ENCODE measurements at regions not wholly inside any gene's neighbourhood (a gene's known extent, or its start where the extent isn't known, plus 50 kb on each side); places are given as distances from the start of the nearest gene placed in this dataset.

DNA sequence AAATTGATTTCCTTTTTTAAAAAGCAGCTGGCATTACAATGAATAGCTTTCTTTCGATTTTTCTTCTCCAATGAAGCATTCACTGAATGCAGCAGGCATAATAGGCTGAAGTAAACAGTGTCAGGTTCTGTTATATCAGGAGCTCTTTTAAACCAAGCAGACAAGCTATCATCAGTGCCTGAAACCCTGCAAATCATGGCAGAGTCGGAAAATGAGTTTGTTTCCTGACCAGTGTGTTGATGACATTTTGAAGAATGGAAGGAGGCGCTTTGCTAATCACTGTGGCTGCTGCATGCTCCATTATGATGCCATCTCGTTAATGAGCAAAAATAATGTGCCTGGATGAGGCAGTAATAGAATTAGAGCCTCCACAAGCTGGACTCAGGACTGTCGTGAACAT is 284.5 kb downstream of the ZNF608 start:
- DNase-seq (ENCODE audit: low read depth) = no peak

DNA sequence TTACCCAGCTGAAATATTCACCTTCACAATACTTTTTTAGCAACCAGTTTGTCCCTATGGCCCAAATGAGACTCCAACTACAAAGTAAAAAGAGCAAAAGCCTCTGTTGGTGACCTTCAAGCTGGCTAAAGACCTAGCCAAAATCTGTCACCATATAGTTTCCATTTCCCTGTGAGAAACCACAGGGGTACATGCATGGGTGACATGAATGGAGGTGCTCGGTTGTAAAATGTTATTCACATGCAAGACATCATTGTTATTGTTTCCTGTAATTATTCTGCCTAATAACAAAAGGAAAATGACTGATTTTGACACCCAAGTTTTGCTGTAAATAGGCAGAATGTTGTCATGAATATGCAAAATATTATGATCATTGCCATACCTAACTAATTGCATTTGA is 285.3 kb downstream of the ZNF608 start:
- no peak for DNase-seq (ENCODE audit: low read depth)

DNA sequence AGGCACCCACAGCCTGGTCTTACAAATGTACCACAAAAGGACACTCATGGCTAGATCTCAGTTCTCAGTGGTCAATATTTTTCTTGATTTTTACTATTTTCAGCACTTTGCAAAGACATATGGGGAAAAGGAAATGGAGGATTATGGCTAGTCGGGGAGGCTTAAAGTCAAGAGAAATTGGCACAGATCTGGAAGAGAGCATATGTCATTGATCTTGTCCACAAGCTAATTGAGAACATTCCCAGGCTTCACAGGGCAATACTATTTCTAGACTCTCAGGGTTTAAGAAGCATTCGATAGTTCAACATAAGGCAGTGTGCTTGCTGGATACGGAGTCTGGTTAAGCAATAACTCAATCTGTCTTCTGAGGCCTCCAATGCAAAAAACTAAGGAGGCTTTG is 285.8 kb downstream of the ZNF608 start:
- DNase-seq (ENCODE audit: low read depth) = no peak

DNA sequence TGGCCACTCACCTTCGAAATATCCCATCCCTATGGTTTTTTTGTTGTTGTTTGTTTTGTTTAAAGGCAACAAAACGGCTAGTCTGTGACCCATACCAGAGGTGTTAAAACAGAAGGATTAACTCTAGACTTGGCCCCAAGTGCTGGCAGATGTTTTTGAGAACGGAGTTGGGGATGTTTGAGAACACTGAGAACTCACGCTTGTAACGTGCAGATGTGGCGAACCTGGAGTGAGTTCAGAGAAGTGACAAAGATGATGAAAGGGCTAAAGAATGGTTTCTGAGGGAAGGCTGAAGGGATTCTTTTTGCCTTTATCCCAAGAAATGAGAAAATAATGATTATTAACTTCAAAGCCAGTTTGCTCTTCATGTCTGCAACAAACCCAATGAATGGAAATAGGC is 286.5 kb downstream of the ZNF608 start:
- DNase-seq (ENCODE audit: low read depth) = no peak

DNA sequence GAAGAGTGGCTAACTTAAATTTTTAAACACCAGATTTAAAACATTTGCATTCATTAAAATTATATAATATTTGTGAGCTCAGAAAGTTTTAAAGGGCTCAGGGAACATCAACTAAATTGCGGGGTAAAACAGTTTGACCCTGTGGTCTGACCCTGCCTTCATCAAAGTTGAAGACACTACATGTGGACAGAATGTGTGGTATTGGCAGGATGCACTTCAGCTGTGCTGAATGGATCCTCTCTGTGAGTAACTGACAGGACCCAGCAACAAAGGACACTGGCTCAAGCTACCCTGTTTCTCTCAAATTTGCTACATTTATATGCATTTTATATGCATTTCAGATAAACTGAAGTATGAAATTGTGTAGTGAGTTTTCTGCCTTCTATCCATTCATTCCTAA is 288.5 kb downstream of the ZNF608 start:
- no peak for DNase-seq (ENCODE audit: low read depth)

DNA sequence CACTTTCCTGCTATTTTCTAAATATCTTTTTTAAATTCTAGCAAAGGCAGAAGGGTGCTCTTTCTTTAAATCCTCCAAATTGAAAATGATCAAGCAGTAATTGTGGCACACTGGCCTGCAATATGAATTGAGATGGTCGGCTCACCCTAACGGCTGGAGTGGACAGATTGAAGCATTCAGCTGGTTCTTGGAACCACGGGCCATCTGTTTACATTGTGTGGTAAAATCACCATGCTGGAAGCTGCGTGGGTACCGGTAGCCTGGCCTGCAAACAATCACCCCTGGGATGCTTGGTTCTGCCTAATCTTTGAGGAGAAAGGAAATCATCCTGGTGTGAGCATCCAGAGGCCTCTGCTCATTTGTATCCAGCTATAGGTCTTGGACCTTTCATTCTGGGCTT is 289.3 kb downstream of the ZNF608 start:
- no peak for DNase-seq (ENCODE audit: low read depth)

DNA sequence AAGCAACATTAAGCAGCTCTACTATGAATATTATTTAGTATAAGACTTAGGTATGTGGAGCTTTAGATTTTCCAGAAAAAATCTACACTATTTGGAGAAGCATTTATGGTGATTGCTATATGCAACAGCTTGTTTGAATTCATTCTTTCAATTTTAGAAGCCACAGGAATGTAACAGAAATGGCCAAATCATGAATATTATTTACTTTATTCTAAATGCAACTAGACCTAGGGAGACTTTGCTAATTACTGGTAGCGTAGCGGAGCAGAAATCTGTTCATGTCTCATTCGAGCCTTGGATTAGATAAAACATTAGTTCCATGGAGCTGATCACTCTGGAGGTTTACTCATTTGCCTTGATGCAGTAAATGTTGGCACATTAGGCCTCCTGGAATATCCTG is 290.2 kb downstream of the ZNF608 start:
- no peak for DNase-seq (ENCODE audit: low read depth)

DNA sequence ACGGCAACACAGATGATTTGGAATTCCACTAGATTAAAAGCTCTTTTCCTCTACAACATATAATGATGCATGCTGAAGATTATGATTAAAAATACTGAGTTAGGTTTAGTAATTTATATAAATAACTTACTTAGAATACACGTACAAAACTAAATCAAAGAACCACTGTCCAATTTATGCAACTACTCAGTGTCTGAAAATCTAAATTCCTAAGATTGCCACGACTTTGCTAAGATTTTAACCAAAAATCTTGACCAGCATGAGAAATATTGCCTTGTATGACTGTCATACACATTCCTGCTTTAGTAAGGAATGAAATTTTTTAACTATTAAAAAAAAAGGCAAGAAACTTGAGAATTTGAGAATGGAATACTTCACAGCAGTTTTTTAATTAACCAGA is 292.4 kb downstream of the ZNF608 start:
- DNase-seq (ENCODE audit: low read depth) = peak; percentile 3

DNA sequence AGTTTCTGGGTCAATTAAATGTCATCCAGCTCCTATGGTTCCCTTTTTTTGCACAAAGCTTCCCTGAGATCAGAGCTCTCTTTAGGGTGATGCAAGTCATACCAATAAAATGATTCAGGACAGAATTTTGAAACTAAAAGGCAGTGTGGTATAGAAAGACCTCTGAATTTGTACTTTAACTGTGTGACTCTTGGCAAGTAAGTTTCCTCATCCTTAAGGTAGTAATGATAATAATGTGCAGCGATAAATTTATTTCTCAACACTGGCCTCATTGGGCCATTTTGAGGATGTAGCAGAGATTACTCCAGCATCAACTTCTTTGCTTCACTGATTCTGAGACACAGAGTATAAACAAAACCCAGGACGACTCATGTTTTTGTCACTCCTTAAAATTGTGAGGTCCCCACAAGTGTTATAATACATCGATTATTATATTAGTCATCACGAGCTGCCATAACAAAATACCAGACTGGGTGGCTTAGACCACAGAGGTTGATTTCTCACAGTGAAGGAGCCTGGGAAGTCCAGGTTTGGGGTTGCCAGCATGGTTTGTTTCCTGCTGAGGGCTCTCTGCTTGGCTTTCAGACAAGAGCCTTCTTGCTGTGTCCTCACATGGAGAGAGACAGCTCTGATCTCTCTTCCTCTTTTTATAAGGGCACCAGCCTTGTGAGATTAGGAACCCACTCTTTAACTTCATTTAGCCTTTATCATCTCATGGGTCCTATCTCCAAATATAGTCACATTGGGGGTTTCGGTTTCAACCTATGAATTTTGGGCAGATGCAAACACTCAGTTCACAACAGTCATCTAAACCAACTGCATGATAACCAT is 293.0 kb downstream of the ZNF608 start:
- peak; percentile 72 for DNase-seq (ENCODE audit: low read depth)

DNA sequence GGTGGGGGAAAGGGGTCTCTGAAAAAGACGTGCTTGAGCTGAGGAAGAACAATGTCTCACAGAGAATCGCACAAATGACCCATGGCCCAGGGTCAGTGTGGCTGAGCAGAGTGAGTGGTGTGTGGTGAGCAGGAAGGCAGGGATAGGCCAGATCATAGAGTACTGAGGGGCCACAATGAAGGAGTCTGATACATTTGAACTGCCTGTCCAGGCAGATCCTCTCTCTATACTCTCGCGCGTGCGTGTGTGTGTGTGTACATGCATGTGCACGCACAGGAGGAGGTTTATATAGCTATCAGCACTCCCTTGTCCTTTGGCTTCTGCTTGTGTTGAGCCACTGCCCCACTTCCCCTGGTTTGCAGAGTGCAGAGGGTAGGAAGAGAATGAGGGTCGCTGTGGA is 294.0 kb downstream of the ZNF608 start:
- DNase-seq (ENCODE audit: low read depth) = no peak

DNA sequence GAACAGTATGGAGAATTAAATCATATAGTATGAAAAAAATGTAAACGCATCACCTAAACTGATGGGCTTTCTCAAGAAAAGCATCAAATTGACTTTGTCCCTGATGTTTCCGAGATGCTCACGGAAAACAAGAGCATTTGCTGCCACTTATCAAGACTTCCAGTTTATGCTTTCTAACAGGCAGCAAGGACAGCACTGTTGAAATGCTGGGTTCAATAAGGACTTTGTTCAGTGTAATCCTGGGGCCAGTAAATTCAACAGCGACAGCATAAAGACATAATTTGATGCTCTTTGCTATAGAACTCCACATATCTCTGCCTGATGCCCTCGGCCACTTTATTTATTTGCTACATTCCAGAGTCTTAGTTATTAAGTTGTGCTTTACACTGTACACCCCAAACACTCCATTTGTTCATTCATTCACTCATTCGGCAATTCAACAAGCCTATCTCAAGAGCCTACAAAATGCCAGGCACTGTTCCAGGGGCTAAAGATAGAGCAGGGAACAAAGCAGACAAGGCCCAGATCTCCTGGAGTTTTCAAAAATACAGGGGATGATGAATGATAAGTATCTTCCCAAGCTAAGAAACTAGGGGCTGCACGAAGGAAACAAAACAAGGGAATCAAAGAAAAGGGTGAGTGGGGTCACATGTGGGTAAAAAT is 294.6 kb downstream of the ZNF608 start:
- no peak for DNase-seq (ENCODE audit: low read depth)

DNA sequence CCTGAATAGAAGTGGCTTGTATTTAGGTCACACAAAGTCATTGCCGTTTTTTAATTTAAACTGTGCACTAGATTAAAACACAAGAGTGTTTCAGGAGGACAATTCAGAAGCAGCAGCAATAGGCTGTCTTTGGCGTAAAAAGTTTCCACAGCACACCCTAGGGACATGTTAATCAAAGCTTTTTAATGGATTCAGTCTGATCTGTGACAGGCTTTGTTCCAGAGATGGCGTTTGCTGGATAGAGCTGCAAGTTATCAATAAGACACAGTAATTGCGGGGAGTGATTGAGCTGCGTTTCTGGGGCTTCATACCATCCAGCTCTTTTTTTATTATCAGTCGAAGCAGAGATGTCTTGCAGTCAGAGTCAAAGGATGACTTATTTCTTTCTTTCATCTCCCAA is 300.3 kb downstream of the ZNF608 start:
- DNase-seq (ENCODE audit: low read depth) = no peak

DNA sequence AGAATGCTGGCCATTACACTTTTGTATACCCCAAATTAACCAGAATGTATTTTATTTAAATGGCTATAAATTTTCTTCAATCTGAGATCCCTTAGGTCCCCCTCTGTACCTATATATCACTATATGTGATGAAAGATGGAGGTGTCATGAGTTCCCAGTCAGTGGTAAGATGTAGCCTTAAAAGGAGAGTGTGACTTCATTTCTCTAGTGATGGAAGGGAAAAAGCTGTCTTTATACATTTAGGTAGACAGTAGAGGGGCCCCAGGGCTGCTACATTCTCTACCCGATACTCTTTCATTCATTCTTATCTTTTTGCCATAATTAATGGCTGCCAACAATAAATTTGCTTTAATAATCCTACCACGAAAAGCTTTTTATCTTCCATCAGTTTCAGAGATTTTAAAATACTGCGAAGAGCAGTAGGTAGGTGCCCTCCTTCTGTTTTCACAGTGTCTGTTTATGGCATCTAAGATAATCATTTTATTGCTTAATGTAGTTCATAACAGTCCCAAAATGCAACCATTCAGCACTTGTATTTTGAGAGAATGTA is 301.3 kb downstream of the ZNF608 start:
- DNase-seq (ENCODE audit: low read depth) = no peak

DNA sequence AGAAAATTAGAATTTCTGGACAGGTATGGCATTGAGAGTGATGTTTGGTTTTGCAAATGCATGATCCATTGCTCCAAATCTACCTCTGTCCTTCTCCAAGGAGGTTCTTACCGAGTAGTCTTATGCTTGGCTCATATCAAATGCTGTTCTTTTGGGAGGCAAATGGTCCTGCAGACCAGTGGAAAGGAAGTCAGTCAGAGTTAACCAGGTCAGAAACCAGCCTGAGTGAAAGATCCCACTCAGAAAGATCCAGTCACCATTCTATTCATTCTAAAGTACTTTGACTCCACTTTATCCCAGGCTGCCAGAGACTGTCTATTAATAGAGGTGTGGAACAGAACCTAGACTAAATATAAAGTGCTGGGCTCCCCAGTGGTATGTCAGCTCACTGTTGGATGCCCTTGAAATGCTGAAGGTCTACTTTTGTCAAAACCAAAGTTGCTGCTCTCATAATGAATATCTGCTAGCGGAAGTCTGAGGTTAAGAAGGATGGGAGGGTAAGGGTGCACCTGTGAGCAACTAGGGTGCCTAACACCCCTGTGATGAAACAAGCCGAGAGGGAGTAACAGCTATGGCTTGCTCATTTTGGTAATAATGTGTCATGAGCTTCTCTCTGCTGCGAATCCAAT is 302.2 kb downstream of the ZNF608 start:
- no peak for DNase-seq (ENCODE audit: low read depth)

DNA sequence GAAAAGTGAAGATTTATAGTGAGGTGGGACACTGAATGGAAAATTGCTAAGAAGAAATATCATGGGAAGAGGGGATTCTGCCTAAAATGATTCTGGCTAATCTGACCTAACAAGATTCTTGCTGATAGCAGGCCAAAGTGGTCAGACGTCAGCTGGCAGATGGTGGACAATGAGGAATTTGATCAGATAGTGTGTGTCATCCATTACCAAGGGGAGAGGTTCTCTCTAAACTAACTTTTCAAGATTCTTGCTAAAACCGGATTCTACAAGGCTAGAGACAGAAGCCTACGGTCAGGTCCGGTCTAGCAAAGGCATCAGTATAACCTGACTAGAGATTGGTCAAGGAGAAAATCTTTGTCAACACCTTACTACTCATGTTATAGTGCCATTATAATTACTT is 306.0 kb downstream of the ZNF608 start:
- DNase-seq (ENCODE audit: low read depth) = no peak

DNA sequence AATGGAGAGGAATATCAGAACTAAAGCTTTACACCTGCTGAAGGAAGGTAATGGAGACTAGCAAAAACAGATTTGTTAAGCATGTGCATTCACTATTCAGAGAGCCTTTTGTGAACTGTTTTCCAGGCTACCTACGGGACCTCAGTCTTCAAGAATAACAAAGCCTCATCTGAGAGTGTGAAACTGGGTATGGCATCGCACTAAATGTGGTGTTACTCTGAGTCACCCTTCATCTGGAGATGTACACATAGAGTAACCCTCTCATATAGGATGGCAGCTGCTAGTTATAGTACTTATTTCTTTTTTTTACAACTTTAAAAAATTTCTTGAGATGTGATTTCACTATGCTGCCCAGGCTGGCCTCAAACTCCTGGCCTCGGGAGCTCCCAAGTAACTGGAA is 306.8 kb downstream of the ZNF608 start:
- no peak for DNase-seq (ENCODE audit: low read depth)

DNA sequence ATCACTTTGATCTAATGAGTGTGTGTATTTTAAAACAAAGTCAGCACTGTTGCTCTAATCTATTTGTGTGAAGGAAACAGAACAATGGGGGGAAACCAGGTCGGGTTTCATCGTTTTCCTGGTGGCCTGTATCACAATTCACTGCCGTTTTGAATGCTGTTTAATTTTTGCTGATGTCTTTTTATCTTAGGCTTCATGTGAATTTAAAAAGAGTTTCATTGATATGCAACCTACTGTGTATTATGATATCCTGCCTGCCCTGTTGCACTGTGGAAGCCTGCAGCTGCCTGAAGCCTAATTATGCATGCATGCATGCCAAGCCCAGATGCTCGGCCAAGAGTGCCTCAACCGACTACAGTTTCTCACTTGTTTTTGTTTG is 307.5 kb downstream of the ZNF608 start:
- DNase-seq (ENCODE audit: low read depth) = no peak

DNA sequence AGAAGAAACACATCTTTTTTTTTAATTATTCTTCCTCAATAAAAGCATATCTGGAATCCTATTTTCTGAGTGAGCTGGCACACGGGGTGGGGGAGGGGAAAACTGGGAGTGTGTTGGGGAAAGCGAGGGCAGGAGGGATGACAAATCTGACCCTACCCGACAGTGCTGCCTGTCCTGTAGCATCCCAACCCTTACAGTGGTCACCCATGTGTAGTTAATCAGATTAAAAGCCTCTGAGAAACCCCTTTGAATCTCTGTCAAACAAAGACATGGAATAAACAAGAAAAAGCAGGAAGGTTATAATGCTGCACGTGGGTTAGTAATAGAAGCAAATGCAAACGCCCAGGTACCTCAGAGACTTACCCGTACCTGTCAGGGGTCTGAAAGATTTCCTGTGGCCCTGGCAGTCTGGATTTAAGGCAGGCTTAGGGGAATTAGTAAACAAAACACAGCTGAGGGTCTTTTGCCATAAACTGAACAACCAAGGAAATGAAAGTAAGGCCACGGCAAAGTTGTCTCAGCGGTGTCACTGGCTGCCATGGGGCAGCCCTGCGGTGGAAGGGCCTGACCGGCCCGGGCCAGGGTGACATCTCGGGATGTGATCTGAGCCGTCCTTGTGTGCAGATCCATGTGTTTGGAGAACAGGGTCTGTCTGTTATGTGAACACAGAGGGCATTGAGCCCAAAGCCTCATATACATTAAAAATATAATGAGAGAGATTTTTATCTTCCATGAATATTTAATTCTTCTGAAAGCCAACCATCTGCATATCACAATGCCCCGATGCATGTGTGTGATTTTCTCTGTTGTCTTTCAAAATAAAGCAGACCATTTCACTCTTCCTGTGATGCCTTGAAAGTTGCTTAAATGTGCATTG is 308.2 kb downstream of the ZNF608 start:
- no peak for DNase-seq (ENCODE audit: low read depth)

DNA sequence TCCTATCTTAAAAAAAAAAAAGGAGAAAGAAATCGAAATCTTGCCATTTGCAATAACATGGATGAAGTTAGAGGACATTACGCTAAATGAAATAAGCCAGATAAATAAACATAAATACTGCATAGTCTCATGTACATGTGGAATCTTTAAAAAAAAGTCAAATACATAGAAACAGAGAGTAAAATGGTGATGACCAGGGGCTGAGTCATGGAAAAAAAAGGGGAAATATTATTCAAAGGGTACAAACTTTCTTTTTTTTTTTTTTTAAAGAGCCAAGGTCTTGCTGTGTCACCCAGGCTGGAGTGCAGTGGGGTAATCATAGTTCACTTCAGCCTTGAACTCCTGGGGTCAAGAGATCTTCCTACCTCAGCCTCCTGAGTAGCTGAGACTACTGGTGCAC is 310.1 kb downstream of the ZNF608 start:
- peak; percentile 4 for DNase-seq (ENCODE audit: low read depth)

DNA sequence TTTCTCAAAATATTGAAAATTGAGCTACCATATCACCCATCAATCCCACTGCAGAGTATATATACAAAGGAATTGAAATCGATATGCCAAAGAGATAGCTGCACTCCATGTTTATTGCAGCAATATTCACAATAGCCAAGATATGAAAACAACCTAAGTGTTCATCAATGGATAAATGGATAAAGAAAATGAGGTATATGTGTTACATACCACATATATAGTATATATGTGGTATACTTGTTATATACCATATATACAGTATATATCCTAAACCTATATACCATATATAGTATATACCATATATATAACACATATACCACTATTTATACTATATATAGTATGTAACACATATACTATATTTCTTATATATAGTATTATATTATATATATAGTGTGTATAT is 313.3 kb downstream of the ZNF608 start:
- no peak for DNase-seq (ENCODE audit: low read depth)

DNA sequence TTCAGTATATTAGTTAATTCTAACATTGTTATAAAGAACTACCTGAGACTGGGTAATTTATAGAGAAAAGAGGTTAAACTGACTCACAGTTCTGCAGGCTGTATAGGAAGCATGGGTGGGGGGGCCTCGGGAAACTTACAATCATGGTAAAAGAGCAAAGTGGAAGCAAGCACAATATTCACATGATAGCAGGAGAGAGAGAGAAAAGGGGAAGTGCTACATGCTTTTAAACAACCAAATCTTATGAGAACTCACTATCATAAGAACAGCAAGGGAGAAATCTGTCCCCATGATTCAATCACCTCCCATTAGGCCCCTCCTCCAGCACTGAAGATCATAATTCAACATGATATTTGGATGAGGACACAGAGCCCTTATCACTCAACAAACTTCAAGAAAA is 324.9 kb downstream of the ZNF608 start:
- DNase-seq (ENCODE audit: low read depth) = no peak

DNA sequence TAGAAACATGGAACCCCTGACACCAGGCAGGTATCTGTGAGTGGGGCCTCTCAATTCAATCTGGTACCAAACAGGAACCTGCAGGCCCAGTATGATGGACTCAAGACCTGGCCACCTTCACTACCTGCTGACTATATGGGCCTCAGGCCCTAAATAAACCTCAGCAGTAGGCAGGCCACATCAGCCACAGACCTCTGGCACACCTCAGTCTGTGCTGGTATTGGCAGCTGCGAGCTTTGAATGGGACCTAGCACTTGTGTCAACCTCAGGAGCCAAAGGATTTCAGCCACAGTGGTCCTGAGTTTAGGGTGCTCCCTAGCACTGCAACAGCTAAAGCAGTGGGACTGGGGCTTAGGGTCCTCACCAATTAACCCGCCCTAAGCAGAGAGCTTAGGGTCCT is 325.5 kb downstream of the ZNF608 start:
- DNase-seq (ENCODE audit: low read depth) = no peak

Measured in amniotic epithelial cell (primary cell).